GM18868 (cell line): ENCODE measurements at regions not wholly inside any gene's neighbourhood (a gene's known extent, or its start where the extent isn't known, plus 50 kb on each side); places are given as distances from the start of the nearest gene placed in this dataset.
A peak's percentile ranks its signal among the peaks of the same experiment; 100 is the strongest.

Source experiments
- ATAC-seq: cut with Tn5 transposase; IDR thresholded peaks from one replicate; pipeline ENCODE4 v1.9.1; 2021; ENCODE audit warnings: mild to moderate bottlenecking, moderate library complexity; ENCODE audit not compliant: unreplicated experiment

- no peak for ATAC-seq
These were observed 756.1 kb upstream of the KLHL29 start for GRCh38 chr2:22628906-22629305.

DNA sequence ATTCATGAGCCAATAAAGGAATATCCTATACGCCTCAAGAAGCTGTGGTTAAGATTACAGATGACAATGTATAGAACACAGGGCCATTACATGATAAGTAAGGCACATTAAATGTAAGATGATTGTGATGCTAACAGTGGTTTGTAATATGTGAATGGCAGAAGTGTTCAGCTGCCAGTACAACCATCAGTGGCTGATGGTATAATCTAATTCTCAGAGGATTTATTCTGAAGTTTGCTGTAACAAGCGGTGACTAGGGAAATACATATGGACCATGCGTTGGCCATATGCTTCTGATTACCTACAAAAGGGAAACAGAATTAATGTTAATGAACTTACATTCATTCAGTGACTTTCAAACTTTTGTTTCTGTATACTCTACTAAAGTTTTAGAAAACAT is 750.8 kb upstream of the KLHL29 start:
- ATAC-seq, result no peak

DNA sequence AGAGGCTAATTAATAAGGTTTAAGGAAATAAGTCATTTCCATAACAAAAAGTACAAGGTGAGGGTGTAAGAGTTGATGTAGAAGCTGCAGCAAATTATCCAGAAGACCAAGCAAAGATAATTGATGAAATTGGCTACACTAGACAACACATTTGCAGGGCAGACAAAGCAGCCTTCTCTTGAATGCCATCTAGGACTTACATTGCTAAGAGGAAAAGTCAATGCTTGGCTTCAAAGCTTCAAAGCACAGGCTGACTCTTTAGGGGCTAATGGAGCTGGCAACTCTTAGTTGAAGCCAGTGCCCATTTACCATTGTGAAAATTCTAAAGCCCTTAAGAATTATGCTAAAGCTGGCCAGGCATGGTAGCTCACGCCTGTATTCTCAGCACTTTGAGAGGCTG is 728.6 kb upstream of the KLHL29 start:
- ATAC-seq, result no peak

DNA sequence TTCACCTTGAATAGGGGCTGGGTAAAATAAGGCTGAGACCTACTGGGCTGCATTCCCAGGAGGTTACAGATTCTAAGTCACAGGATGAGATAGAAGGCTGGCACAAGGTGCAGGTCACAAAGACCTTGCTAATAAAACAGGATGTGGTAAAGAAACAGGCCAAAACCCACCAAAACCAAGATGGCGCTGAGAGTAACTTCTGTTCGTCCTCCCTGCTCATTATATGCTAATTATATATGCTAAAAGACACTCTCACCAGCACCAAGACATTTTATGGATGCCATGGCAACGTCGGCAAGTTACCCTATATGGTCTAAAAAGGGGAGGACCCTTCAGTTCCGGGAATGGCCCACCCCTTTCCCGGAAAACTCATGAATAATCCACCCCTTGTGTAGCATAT is 711.5 kb upstream of the KLHL29 start:
- ATAC-seq, result no peak

DNA sequence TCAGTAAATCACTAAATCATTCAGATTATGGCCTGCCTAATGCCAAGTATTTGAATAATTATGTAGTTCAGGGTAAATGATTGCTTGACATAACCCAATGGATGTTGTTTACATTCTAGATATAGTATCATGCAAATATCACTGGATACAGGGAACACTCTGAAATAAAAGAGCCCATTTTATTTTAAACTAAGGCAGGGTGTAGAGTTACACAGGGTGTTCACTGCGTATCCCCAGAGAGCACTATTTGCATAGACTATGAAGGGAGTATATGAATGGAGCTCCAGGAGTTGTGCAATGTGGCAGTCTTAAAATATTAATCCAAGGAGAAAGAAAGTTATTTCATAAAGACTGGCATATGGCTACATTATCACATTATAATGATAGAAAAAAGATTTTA is 701.1 kb upstream of the KLHL29 start:
- ATAC-seq, result no peak

DNA sequence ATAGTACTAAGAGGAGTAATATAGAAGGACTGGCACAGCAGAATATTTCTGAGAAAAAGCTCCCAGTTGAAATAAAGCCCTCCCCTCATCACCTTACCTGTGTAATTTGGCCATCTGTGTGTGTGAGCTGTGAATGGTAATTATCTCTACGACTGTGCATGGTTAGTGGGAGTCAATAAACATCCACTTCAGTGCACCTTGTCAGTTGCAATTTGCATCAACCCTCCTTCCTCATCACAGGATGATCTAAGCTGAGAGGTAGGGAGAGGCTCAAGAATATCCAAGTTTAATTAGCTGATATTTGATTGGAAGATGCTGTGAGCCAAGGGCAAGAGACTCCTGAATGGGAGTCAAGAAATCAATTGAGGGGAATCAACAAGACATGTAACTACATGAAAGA is 694.9 kb upstream of the KLHL29 start:
- no peak for ATAC-seq

DNA sequence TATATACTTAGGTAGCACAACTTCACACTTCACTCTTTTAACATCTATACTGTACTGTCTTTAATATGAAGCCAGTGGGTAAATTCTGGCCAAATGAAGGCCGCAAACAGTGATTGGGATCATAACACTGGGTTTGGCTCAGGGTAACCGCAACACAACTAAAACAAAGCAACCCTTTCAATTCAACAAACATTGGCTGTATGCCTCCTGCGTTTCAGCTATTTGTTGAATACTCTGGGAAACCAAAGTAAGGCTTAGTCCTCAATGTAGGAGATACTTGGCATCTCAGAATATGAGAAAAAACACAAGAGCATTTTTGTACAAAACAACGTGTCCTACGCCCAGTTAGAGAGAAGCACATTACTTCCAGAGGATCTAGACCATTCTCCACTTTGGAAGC is 693.3 kb upstream of the KLHL29 start:
- ATAC-seq, result no peak

DNA sequence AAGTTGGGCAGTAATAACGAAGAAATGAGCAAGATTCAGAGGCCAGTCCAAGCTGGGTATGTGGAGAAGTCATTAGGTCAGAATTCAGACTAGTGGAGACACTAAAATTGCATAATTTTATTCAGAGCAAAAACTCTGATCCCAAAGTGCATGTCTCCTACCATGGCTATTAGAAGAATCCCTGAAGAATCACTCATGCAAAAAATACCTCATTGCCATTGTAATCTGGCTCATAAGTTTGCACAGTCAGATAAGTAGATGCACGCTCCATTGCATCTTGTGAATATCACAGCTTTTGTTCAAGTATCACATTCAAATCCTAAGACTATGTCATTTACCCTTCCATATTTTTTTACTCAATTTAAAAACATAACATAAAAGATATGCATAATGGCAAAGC is 692.2 kb upstream of the KLHL29 start:
- no peak for ATAC-seq

DNA sequence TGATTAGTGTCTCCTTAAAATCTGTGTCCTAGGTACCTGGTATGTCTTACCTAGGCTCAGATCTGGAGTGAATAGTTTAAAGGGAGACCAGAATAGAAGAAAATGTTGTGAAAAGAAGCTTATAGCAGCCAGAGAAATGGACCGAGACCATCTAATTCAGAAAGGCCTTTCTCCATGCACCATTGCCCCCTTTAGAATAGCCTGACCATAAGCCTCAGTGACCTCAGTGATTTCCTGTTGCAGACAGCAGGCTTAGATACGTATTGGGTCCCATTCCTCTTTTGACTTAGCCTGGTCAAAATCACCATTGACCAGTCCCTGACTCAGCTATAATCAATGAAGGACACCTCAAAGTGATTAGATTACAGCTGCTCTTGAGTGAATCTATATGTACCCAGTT is 690.7 kb upstream of the KLHL29 start:
- ATAC-seq, result no peak

- ATAC-seq, result no peak
These were observed 690.1 kb upstream of the KLHL29 start for GRCh38 chr2:22694856-22695255.

DNA sequence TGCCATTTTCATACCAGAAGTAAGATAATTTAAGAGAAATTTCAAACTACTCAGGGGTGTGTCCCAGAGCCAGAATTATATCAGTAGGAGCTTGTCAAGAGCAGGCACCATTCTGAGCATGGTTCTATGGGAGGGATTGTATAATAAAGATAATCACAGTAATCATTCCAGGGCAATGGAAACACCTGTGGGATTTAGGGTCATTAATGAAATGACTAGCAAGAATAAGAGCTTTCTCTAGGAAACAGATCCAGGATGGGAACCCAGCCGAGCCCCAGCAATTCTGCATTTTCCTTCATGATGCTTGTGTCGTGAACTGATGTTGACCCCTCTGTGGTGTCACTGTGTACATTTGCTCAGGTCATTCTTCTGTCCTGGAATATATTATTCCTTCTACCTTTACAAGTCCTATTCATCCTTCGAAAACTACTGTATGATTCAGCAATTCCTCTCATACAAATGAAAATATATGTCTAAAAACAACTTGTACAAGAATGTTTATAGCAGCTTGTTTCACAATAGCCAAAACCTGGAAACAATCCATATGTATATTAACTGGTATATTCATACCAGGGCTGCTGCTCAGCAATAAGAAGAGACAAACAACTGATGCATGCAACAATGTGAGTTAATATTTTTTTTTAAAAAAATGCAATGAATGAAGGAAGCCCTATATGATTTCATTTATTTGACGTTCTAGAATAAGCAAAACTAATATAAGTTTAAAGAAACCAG is 687.8 kb upstream of the KLHL29 start:
- no peak for ATAC-seq

GRCh38 chr2:22701561-22702160 is 683.3 kb upstream of the KLHL29 start:
- ATAC-seq, result no peak

DNA sequence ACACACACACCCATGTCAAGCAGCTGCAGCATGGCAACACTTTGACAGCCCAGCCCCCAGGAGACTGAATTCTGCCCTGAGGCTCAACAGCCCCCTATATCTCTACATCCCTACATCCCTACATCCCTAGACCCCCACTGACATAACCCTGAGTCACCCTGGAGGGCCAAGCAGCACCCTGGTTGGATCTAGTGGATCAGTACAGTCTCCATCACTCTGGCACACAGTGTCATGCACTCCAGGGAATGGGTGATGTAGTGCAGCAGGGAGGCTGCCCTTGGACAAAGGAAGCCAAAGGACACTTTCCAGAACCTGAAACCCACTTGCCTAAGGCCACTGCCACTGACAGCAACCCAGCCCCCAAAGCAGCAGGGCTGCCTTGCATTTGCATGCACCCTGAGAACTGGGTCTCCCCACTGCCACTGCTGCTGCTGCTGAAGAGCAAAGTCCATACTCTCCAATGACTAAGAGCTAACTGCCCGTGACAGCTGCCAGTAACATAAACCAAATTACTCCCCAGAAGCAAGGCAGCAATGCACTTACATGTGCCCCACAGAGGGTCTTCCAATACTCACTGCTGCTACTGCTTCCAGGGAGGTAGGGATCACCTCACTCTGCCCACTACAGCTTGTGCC is 681.6 kb upstream of the KLHL29 start:
- ATAC-seq, result no peak

- no peak for ATAC-seq
These were observed 665.6 kb upstream of the KLHL29 start for GRCh38 chr2:22719396-22719795.

DNA sequence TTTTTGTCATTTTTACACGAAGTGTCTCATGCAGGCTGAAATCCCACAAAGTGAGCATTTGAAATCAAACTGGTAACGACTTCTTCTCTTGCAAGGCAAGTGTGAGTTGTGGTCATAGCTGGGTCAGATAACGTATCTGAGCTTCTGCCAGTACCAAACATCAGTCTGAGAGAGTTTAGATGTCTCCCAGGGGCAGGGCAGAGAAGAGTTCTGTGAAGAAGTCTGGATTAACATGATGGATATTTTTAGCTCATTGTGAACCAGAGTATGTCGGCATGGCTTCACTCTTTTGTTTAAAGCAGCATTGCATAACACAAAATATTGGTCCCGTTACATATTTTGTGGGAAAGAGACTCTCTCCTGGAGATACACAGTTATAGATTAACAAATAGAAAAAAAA is 655.5 kb upstream of the KLHL29 start:
- no peak for ATAC-seq

GRCh38 chr2:22734373-22735045 is 650.5 kb upstream of the KLHL29 start:
- no peak for ATAC-seq

- ATAC-seq, result no peak
These were observed 647.8 kb upstream of the KLHL29 start for GRCh38 chr2:22737144-22737543.

- no peak for ATAC-seq
These were observed 643.8 kb upstream of the KLHL29 start for GRCh38 chr2:22741216-22741615.

DNA sequence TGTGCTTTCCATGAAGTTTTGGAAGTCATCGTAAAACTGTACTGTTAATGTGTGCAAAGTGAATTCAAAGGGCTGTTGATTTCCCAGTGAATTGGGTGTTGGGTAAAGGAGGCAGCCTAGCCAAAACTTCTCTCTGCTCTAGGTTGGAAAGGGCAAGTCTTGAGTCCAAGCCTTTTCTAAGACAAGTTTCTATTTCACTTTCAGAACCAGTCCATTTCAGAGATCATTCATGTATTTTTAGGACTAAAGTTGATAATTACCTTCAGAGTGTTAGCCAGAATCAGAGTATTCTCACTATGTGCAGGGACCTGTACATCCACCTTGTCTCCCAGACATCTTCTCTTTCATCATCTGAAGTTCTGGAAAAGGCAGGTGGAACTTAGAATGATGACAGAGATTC is 636.1 kb upstream of the KLHL29 start:
- no peak for ATAC-seq

DNA sequence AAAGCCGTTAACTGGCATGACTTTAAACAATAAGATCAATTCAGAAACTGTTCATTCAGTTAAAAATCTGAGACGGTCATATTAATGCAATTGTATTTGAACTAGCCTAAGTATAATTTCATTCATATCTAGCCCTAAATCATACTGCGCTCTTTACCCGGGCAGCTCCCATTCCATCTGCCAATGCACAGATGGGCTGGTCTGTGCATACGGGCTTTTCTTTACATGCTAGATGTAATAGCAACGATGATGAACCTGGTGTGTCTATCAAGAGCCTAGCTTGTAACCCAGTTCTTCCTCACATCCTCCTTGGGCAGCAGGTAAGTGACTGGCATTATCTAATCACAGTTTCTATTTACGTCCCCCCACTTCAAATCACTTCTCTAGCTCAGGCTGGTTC is 631.5 kb upstream of the KLHL29 start:
- ATAC-seq, result peak; percentile 49

DNA sequence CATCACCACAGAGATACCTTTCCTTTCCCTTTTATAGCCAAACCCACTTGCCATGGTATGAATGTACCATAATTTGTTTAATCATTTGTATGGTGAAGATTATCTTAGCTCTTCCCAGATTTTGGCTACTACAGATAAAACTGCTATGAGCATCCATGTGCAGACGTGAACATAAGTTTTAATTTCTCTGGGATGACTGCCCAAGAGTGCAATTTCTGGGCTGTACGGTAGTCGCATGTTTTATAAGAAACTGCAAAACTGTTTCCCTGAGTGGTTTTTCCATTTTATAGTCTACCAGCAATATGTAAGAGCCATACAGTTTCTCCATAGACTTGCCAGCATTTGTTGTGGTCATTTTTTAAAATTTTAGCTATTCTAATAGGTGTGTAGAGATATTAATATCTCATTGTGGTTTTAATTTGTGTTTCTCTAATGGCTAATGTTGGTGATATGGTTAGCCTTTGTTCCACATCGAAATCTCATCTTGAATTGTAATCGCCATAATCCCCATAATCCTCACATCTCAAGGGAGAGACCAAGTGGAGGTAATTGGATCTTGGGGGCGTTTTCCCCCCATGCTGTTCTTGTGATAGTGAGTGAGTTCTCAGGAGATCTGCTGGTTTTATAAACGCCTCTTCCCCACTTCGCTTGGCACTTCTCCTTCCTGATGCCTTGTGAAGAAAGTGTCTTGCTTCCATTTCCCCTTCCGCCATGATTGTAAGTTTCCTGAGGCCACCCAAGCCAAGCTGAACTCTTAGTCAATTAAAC is 628.5 kb upstream of the KLHL29 start:
- ATAC-seq, result no peak
